NT2/D1 (cell line): ENCODE measurements at regions not wholly inside any gene's neighbourhood (a gene's known extent, or its start where the extent isn't known, plus 50 kb on each side); places are given as distances from the start of the nearest gene placed in this dataset.

Source experiments
- SUZ12 ChIP-seq: IDR thresholded peaks from 2 replicates; pipeline ENCODE4 v1.6.1; 2011; ENCODE audit not compliant: insufficient read length, insufficient read depth; ENCODE audit errors: extremely low read depth
- YY1 ChIP-seq: IDR thresholded peaks from 2 replicates; pipeline ENCODE4 v1.6.1; 2011; ENCODE audit not compliant: insufficient read length, insufficient read depth
- ZNF274 ChIP-seq: IDR thresholded peaks from 2 replicates; pipeline ENCODE4 v1.6.1; 2011; ENCODE audit warnings: mild to moderate bottlenecking, low read depth, low read length

- TF ChIP-seq YY1 (no peak), SUZ12 (no peak), ZNF274 (no peak)
Observed at GRCh38 chrX:42577936-42578470, 200.0 kb downstream of the PPP1R2C start.
